IMR-90 (cell line): ENCODE measurements at regions not wholly inside any gene's neighbourhood (a gene's known extent, or its start where the extent isn't known, plus 50 kb on each side); places are given as distances from the start of the nearest gene placed in this dataset.

Source experiments
- ATAC-seq: fragments of 200-7000 bp; cut with Tn5 transposase; 2 replicates; pipeline ENCODE4 v1.9.1; 2020; ENCODE audit warnings: low read depth, mild to moderate bottlenecking, moderate library complexity
- BruUV-seq: library from RNA; stranded (reverse); fragments of 400-500 nt; replicated peaks from 2 replicates; lab custom pipeline; 2021; lab: Mats Ljungman, UMichigan
- CTCF ChIA-PET: fragments of 300-600 bp; formaldehyde crosslinking; extraction: SDS; loops from one replicate; lab custom pipeline; 2021; ENCODE audit warnings: antibody characterized with exemption; lab: Yijun Ruan, JAX
- POLR2A ChIA-PET: fragments of 300-600 bp; sonication (Branson Sonifier 250); formaldehyde crosslinking; loops from one replicate; lab custom pipeline; 2022; ENCODE audit warnings: antibody characterized with exemption; ENCODE audit not compliant: unreplicated experiment; lab: Charles Lee
- DNase-seq: peaks from one replicate; pipeline ENCODE4 v3.0.0; 2013
- H2AFZ ChIP-seq: replicated peaks from 2 replicates; pipeline ENCODE3; 2013; ENCODE audit warnings: low read length, mild to moderate bottlenecking; ENCODE audit not compliant: poor library complexity
- H2AK5ac ChIP-seq: 2 replicates; pipeline ENCODE4 v1.6.1; 2013; ENCODE audit warnings: low read depth, low read length, inconsistent platforms
- H2AK9ac ChIP-seq: replicated peaks from 2 replicates; pipeline ENCODE3; 2013; ENCODE audit warnings: mild to moderate bottlenecking, low read depth, low read length, moderate library complexity; ENCODE audit not compliant: poor library complexity
- H2BK120ac ChIP-seq: 2 replicates; pipeline ENCODE4 v1.6.1; 2013; ENCODE audit warnings: low read depth, low read length, inconsistent platforms
- H2BK15ac ChIP-seq: 3 replicates; pipeline ENCODE4 v1.6.1; 2013; ENCODE audit warnings: low read depth, low read length, inconsistent platforms
- H2BK20ac ChIP-seq: 2 replicates; pipeline ENCODE4 v1.6.1; 2013; ENCODE audit warnings: low read depth, mild to moderate bottlenecking, inconsistent platforms, low read length, moderate library complexity
- H2BK5ac ChIP-seq: 2 replicates; pipeline ENCODE4 v1.6.1; 2013; ENCODE audit warnings: mild to moderate bottlenecking, low read depth, low read length, inconsistent platforms; ENCODE audit not compliant: poor library complexity, severe bottlenecking
- H3K14ac ChIP-seq: replicated peaks from 2 replicates; pipeline ENCODE4 v1.6.1; 2013; ENCODE audit warnings: low read depth, low read length, inconsistent platforms
- H3K18ac ChIP-seq: 2 replicates; pipeline ENCODE4 v1.6.1; 2013; ENCODE audit warnings: low read depth, low read length, control low read depth
- H3K23ac ChIP-seq: 2 replicates; pipeline ENCODE4 v1.6.1; 2013; ENCODE audit warnings: low read depth, low read length, inconsistent platforms
- H3K27ac ChIP-seq: 2 replicates; pipeline ENCODE4 v1.5.1; 2013; ENCODE audit warnings: mild to moderate bottlenecking, control low read depth, low read length; ENCODE audit not compliant: insufficient read depth
- H3K27me3 ChIP-seq: 2 replicates; pipeline ENCODE4 v1.6.1; 2013; ENCODE audit warnings: low read length; ENCODE audit not compliant: control insufficient read depth, insufficient read depth
- H3K36me3 ChIP-seq: 2 replicates; pipeline ENCODE4 v1.6.1; 2013; ENCODE audit warnings: low read length, mixed read lengths; ENCODE audit not compliant: control insufficient read depth, insufficient read depth
- H3K4ac ChIP-seq: 2 replicates; pipeline ENCODE4 v1.6.1; 2013; ENCODE audit warnings: low read depth, low read length, inconsistent platforms
- H3K4me1 ChIP-seq: 2 replicates; pipeline ENCODE4 v1.6.1; 2013; ENCODE audit warnings: low read length, mixed read lengths; ENCODE audit not compliant: control insufficient read depth, insufficient read depth
- H3K4me2 ChIP-seq: 2 replicates; pipeline ENCODE4 v1.6.1; 2013; ENCODE audit warnings: low read depth, mild to moderate bottlenecking, control low read depth, low read length, moderate library complexity
- H3K4me3 ChIP-seq: 2 replicates; pipeline ENCODE4 v1.5.1; 2013; ENCODE audit warnings: low read depth, mild to moderate bottlenecking, control low read depth, low read length, moderate library complexity; ENCODE audit not compliant: insufficient read depth
- H3K56ac ChIP-seq: 2 replicates; pipeline ENCODE4 v1.6.1; 2013; ENCODE audit warnings: low read length, inconsistent platforms; ENCODE audit not compliant: insufficient read depth; ENCODE audit errors: extremely low read depth
- H3K79me1 ChIP-seq, 2 experiments: 2 replicates each; pipeline ENCODE4 v1.6.1; 2013; ENCODE audit warnings: low read length in 2 of 2, inconsistent platforms in 1 of 2, low read depth in 1 of 2
- H3K9ac ChIP-seq: 2 replicates; pipeline ENCODE4 v1.6.1; 2013; ENCODE audit warnings: low read depth, low read length, control low read depth
- H3K9me1 ChIP-seq: 2 replicates; pipeline ENCODE4 v1.6.1; 2013; ENCODE audit warnings: low read length, inconsistent platforms; ENCODE audit not compliant: insufficient read depth
- H3K9me3 ChIP-seq: 2 replicates; pipeline ENCODE4 v1.6.1; 2013; ENCODE audit warnings: low read length; ENCODE audit not compliant: control insufficient read depth, insufficient read depth
- H4K20me1 ChIP-seq: 2 replicates; pipeline ENCODE4 v1.6.1; 2013; ENCODE audit warnings: low read length, inconsistent platforms; ENCODE audit not compliant: insufficient read depth
- H4K5ac ChIP-seq: 2 replicates; pipeline ENCODE4 v1.6.1; 2013; ENCODE audit warnings: mild to moderate bottlenecking, low read depth, low read length, control low read depth
- H4K8ac ChIP-seq, 2 experiments: 2 replicates each; pipeline ENCODE4 v1.6.1; 2013; ENCODE audit warnings: low read depth in 2 of 2, low read length in 2 of 2, control low read depth in 1 of 2, inconsistent platforms in 1 of 2
- H4K91ac ChIP-seq: 2 replicates; pipeline ENCODE4 v1.6.1; 2013; ENCODE audit warnings: low read depth, low read length, inconsistent platforms; ENCODE audit not compliant: insufficient read depth
- BHLHE40 ChIP-seq: fragments of 150-350 bp; IDR thresholded peaks from 2 replicates; pipeline ENCODE4 v1.6.1; 2016; ENCODE audit warnings: mild to moderate bottlenecking, low read depth, low read length
- CHD1 ChIP-seq: IDR thresholded peaks from 2 replicates; pipeline ENCODE4 v1.6.1; 2012; ENCODE audit warnings: low read depth, low read length, improper control_type of control experiment
- RCOR1 ChIP-seq: IDR thresholded peaks from 2 replicates; pipeline ENCODE4 v1.6.1; 2012; ENCODE audit warnings: mild to moderate bottlenecking, low read length, improper control_type of control experiment; ENCODE audit not compliant: insufficient replicate concordance
- RFX5 ChIP-seq: IDR thresholded peaks from 2 replicates; pipeline ENCODE4 v1.8.0; 2012; ENCODE audit warnings: low read depth, mild to moderate bottlenecking, low read length, moderate library complexity
- WGBS, 2 experiments: methylation state at CpG; one replicate each; pipeline versions ENCODE4 v1.1.5 to v1.1.7; 2013; ENCODE audit warnings: missing lambda C conversion rate in 2 of 2; ENCODE audit not compliant: insufficient read length in 1 of 2; ENCODE audit errors: extremely low coverage in 2 of 2; 5-methylcytosine and 5-hydroxymethylcytosine counted together
- dilution Hi-C: fragments of 300-500 bp; cut with HindIII; formaldehyde crosslinking; loops from one replicate; pipeline ENCODE4 v1.14.3; 2018; ENCODE audit warnings: low sequenced_read_pairs; ENCODE audit not compliant: unreplicated experiment
- in situ Hi-C: fragments of 300-500 bp; cut with MboI; formaldehyde crosslinking; loops from 3 replicates; pipeline ENCODE4 v1.14.3; 2019; ENCODE audit warnings: low sequenced_read_pairs, inconsistent platforms, mixed read lengths
- intact Hi-C: fragments of 100-400 bp; cut with micrococcal nuclease; formaldehyde crosslinking; loops from 2 replicates; pipeline ENCODE4 v1.10.0; 2022
- TF ChIP-seq, protein P1 (sequence below): conservative IDR thresholded peaks from 2 replicates; pipeline ENCODE4 v1.5.1; 2012; ENCODE audit warnings: mild to moderate bottlenecking, low read depth, low read length, improper control_type of control experiment

DNA sequence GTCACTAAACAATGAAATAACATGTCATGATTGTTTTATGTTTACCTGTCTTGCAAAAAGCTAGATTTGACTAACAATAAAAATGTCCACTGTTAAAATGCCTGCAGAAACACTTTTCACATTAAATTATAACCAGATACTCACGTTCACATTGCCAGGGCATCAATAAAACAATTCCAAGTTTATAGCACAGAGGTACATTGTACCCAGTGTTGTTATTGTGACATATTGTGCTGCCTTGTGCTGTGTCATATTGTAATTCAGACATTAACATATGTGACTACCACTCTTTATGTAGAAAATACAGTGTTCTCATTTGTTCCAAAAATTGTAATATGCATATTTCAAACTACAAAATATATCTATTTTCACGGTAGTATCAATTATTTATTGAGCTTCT lies 766.1 kb downstream of the NCAM2 start:
- no CpG with 5 or more reads among the region's 2 CpGs for WGBS, 2 experiments
- H3K14ac ChIP-seq = no peak overlapping the region
- no peaks in the 10 kb centered on the region for H3K27me3 ChIP-seq
- no peak overlapping the region for H4K8ac ChIP-seq
- ChIA-PET CTCF (no interaction called here), POLR2A (no interaction called here)
- H4K20me1 ChIP-seq = no peaks in the 10 kb centered on the region
- H3K4me1 ChIP-seq = no peaks in the 10 kb centered on the region
- BruUV-seq = no TSS peak
- no peaks in the 10 kb centered on the region for H3K36me3 ChIP-seq
- H3K9me1 ChIP-seq = no peaks in the 10 kb centered on the region
- intact Hi-C loops = no loop called here
- no peak overlapping the region for H3K4me2 ChIP-seq
- H2AK9ac ChIP-seq = no peak overlapping the region
- in situ Hi-C loops = no loop called here
- DNase-seq = no peak
- no peak overlapping the region for H2AK5ac ChIP-seq
- no peaks in the 10 kb centered on the region for H3K79me1 ChIP-seq
- TF ChIP-seq RFX5 (no peak), RCOR1 (no peak), CHD1 (no peak), BHLHE40 (no peak)
- TF ChIP-seq, protein P1, sequence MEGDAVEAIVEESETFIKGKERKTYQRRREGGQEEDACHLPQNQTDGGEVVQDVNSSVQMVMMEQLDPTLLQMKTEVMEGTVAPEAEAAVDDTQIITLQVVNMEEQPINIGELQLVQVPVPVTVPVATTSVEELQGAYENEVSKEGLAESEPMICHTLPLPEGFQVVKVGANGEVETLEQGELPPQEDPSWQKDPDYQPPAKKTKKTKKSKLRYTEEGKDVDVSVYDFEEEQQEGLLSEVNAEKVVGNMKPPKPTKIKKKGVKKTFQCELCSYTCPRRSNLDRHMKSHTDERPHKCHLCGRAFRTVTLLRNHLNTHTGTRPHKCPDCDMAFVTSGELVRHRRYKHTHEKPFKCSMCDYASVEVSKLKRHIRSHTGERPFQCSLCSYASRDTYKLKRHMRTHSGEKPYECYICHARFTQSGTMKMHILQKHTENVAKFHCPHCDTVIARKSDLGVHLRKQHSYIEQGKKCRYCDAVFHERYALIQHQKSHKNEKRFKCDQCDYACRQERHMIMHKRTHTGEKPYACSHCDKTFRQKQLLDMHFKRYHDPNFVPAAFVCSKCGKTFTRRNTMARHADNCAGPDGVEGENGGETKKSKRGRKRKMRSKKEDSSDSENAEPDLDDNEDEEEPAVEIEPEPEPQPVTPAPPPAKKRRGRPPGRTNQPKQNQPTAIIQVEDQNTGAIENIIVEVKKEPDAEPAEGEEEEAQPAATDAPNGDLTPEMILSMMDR = no peak
- no peak overlapping the region for H3K56ac ChIP-seq
- H2BK15ac ChIP-seq = no peak overlapping the region
- dilution Hi-C loops = no loop called here
- no peak overlapping the region for H3K18ac ChIP-seq
- no peak overlapping the region for H3K4ac ChIP-seq
- H3K9ac ChIP-seq = no peak overlapping the region
- no peak overlapping the region for H2AFZ ChIP-seq
- no peak overlapping the region for H4K91ac ChIP-seq
- H3K23ac ChIP-seq = no peak overlapping the region
- no peaks in the 10 kb centered on the region for H3K9me3 ChIP-seq
- H2BK120ac ChIP-seq = no peak overlapping the region
- no peak overlapping the region for H4K5ac ChIP-seq
- no peak for ATAC-seq
- H2BK5ac ChIP-seq = no peak overlapping the region
- H2BK20ac ChIP-seq = no peak overlapping the region
- no peak overlapping the region for H3K4me3 ChIP-seq
- no peak overlapping the region for H3K27ac ChIP-seq
